ENCODE measurements at regions not wholly inside any gene's neighbourhood (a gene's known extent, or its start where the extent isn't known, plus 50 kb on each side); places are given as distances from the start of the nearest gene placed in this dataset.

DNA sequence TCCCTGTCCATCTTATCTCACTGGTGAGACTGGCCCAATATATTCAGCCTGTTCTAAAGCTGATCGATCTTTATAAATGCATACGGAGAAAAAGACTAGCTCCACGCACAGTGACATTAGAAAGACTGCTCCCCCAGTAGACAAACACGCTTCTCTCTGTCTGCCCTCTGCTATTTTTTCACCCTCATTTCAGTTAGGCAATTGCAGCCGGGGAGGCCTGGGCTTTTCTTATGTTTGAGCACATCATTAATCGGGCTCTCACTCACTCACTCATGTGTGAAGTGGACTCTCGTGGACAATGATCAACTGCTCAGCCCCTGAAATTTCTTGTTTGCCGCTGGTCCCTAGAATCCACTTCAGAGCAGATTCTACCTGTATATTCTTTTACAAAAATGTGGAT, 824.7 kb upstream of the TENM3 start (continued):
- no peak for TF ChIP-seq SRF (IDR thresholded peaks at IDR 0.05; ENCODE audit: low read depth in 2 of 2, low read length in 2 of 2)
- no peak for TF ChIP-seq CBFB (IDR thresholded peaks at IDR 0.05; ENCODE audit: low read depth)
- TF ChIP-seq TBL1XR1 (IDR thresholded peaks at IDR 0.05; ENCODE audit: low read depth, low read length) = no peak
- TF ChIP-seq SUZ12 (IDR thresholded peaks at IDR 0.05; ENCODE audit: unreplicated experiment) = no peak
- TF ChIP-seq, protein P1, sequence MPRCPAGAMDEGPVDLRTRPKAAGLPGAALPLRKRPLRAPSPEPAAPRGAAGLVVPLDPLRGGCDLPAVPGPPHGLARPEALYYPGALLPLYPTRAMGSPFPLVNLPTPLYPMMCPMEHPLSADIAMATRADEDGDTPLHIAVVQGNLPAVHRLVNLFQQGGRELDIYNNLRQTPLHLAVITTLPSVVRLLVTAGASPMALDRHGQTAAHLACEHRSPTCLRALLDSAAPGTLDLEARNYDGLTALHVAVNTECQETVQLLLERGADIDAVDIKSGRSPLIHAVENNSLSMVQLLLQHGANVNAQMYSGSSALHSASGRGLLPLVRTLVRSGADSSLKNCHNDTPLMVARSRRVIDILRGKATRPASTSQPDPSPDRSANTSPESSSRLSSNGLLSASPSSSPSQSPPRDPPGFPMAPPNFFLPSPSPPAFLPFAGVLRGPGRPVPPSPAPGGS (IDR thresholded peaks at IDR 0.05; ENCODE audit: borderline replicate concordance, insufficient read depth, low read depth, low read length, poor library complexity, severe bottlenecking) = no peak
- TF ChIP-seq CHD1 (IDR thresholded peaks at IDR 0.05; ENCODE audit: low read depth, low read length) = no peak
- no peak for TF ChIP-seq WRNIP1 (IDR thresholded peaks at IDR 0.05; ENCODE audit: borderline replicate concordance, low read depth, low read length)
- no peak for TF ChIP-seq ZBED1 (IDR thresholded peaks at IDR 0.05; ENCODE audit: borderline replicate concordance)
- TF ChIP-seq MEF2A (IDR thresholded peaks at IDR 0.05; ENCODE audit: insufficient read depth, low read depth, low read length) = no peak
- TF ChIP-seq CHD4 (IDR thresholded peaks at IDR 0.05) = no peak
- TF ChIP-seq ZNF384 (IDR thresholded peaks at IDR 0.05; ENCODE audit: borderline replicate concordance, low read depth, low read length) = no peak
- no peak for TF ChIP-seq NR2C2 (IDR thresholded peaks at IDR 0.05; ENCODE audit: borderline replicate concordance, control insufficient read depth, insufficient read length, low read depth)

DNA sequence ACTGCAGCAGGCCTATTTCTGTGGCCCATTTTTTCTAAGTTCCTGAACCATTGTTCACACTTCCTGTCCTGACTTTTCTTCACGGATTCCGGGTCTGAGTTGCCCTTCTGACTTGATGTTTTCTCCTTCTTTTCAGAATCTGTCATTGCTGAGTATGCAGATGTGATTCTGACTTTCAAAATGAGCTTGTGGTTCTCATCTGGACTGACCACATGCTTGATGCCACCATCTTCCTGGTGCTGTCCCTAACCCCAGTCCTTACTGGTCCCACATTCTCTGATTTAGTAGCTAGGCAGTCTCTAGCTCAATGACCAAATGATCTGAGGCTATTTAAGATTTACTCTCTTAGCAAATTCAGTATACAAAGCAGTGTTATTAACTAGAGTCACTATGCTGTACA, 822.3 kb upstream of the TENM3 start:
- H3K4me2 ChIP-seq (ENCODE audit: control insufficient read depth, insufficient read depth) = no peak overlapping the region
- ATAC-seq (no peak), FAIRE-seq (no peak), DNase-seq (ENCODE audit: low read depth, low spot score) (no peak)
- no peaks in the 10 kb centered on the region for H3K36me3 ChIP-seq (ENCODE audit: control insufficient read depth in 2 of 2, insufficient read depth in 2 of 2, low read length in 1 of 2)
- no peaks in the 10 kb centered on the region for H3K79me2 ChIP-seq (ENCODE audit: control insufficient read depth, insufficient read depth, low read length)
- BruUV-seq (replicated peaks) = no TSS peak
- no peaks in the 10 kb centered on the region for H3K9me3 ChIP-seq (replicated peaks; ENCODE audit: control insufficient read depth, insufficient read depth, low read length)
- H4K20me1 ChIP-seq (ENCODE audit: control insufficient read depth, insufficient read depth) = no peaks in the 10 kb centered on the region
- in situ Hi-C loops (cut with MboI) = no loop called here
- ChIA-PET RAD21 (ENCODE audit: unreplicated experiment) (no interaction called here), POLR2A (no interaction called here), SMC1A (ENCODE audit: uncharacterized antibody, unreplicated experiment) (no interaction called here), CTCF (no interaction called here)
- H3K9ac ChIP-seq (ENCODE audit: control insufficient read depth, insufficient read depth, low read length) = no peak overlapping the region
- intact Hi-C loops (cut with micrococcal nuclease; ENCODE audit: unreplicated experiment) = no loop called here
- H3K27ac ChIP-seq (ENCODE audit: control insufficient read depth, insufficient read depth) = no peak overlapping the region
- no peaks in the 10 kb centered on the region for H3K4me1 ChIP-seq (ENCODE audit: control insufficient read depth, insufficient read depth, low read length)
- H3K27me3 ChIP-seq (replicated peaks in 1 of 2; ENCODE audit: control insufficient read depth in 2 of 2, insufficient read depth in 2 of 2, low read length in 1 of 2) = no peaks in the 10 kb centered on the region
- H3K4me3 ChIP-seq = no peak overlapping the region
- H2AFZ ChIP-seq (ENCODE audit: control insufficient read depth, low read depth, low read length) = no peak overlapping the region
- 0% methylated on average over 2 of the region's 2 CpGs for WGBS (ENCODE audit: insufficient coverage, insufficient replicate concordance, low lambda C conversion rate, missing lambda C conversion rate)
- TF ChIP-seq, protein P2, sequence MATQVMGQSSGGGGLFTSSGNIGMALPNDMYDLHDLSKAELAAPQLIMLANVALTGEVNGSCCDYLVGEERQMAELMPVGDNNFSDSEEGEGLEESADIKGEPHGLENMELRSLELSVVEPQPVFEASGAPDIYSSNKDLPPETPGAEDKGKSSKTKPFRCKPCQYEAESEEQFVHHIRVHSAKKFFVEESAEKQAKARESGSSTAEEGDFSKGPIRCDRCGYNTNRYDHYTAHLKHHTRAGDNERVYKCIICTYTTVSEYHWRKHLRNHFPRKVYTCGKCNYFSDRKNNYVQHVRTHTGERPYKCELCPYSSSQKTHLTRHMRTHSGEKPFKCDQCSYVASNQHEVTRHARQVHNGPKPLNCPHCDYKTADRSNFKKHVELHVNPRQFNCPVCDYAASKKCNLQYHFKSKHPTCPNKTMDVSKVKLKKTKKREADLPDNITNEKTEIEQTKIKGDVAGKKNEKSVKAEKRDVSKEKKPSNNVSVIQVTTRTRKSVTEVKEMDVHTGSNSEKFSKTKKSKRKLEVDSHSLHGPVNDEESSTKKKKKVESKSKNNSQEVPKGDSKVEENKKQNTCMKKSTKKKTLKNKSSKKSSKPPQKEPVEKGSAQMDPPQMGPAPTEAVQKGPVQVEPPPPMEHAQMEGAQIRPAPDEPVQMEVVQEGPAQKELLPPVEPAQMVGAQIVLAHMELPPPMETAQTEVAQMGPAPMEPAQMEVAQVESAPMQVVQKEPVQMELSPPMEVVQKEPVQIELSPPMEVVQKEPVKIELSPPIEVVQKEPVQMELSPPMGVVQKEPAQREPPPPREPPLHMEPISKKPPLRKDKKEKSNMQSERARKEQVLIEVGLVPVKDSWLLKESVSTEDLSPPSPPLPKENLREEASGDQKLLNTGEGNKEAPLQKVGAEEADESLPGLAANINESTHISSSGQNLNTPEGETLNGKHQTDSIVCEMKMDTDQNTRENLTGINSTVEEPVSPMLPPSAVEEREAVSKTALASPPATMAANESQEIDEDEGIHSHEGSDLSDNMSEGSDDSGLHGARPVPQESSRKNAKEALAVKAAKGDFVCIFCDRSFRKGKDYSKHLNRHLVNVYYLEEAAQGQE (IDR thresholded peaks at IDR 0.05; ENCODE audit: low read depth, low read length) = no peak

All from GM12878 (cell line).